ENCODE measurements at regions not wholly inside any gene's neighbourhood (a gene's known extent, or its start where the extent isn't known, plus 50 kb on each side); places are given as distances from the start of the nearest gene placed in this dataset.

- DNase-seq, result no peak
Measured at GRCh38 chr3:124249038-124249437, 257.1 kb upstream of the ROPN1 start.

GRCh38 chr3:124250053-124250452 lies 258.1 kb upstream of the ROPN1 start:
- DNase-seq, result no peak

GRCh38 chr3:124256156-124256555 lies 264.2 kb upstream of the ROPN1 start:
- DNase-seq, result no peak

GRCh38 chr3:124256599-124256998 lies 264.7 kb upstream of the ROPN1 start:
- no peak for DNase-seq

GRCh38 chr3:124257336-124257864 lies 265.5 kb upstream of the ROPN1 start:
- no peak for DNase-seq

GRCh38 chr3:124258057-124258500 lies 266.2 kb upstream of the ROPN1 start:
- no peak for DNase-seq

- DNase-seq, result no peak
Measured at GRCh38 chr3:124260206-124260915, 268.4 kb upstream of the ROPN1 start.

- no peak for DNase-seq
Measured at GRCh38 chr3:124261306-124261705, 269.4 kb upstream of the ROPN1 start.

- no peak for DNase-seq
Measured at GRCh38 chr3:124263168-124263567, 271.2 kb upstream of the ROPN1 start.

- no peak for DNase-seq
Measured at GRCh38 chr3:124264346-124264745, 272.4 kb upstream of the ROPN1 start.

GRCh38 chr3:124266487-124266886 lies 274.6 kb upstream of the ROPN1 start:
- DNase-seq, result no peak

- no peak for DNase-seq
Measured at GRCh38 chr3:124267406-124267805, 275.5 kb upstream of the ROPN1 start.

- DNase-seq, result no peak
Measured at GRCh38 chr3:124268355-124268754, 276.4 kb upstream of the ROPN1 start.

GRCh38 chr3:124269619-124270018 lies 277.7 kb upstream of the ROPN1 start:
- no peak for DNase-seq

- DNase-seq, result no peak
Measured at GRCh38 chr3:124272605-124273151, 280.8 kb upstream of the ROPN1 start.

- no peak for DNase-seq
Measured at GRCh38 chr3:124273651-124274050, 281.7 kb upstream of the ROPN1 start.

GRCh38 chr3:124274051-124274450 lies 282.1 kb upstream of the ROPN1 start:
- DNase-seq, result no peak

GRCh38 chr3:124275412-124275811 lies 283.5 kb upstream of the ROPN1 start:
- no peak for DNase-seq

- DNase-seq, result no peak
Measured at GRCh38 chr3:124276133-124276532, 284.2 kb upstream of the ROPN1 start.

GRCh38 chr3:124276539-124277143 lies 284.7 kb upstream of the ROPN1 start:
- no peak for DNase-seq

- no peak for DNase-seq
Measured at GRCh38 chr3:124277144-124277890, 285.4 kb upstream of the ROPN1 start.

- no peak for DNase-seq
Measured at GRCh38 chr3:124281453-124282316, 289.8 kb upstream of the ROPN1 start.
